HCT116 (cell line): ENCODE measurements at regions not wholly inside any gene's neighbourhood (a gene's known extent, or its start where the extent isn't known, plus 50 kb on each side); places are given as distances from the start of the nearest gene placed in this dataset.
"Not testable (repeated sequence)": the region's sequence is repeated elsewhere in the genome, so short reads cannot be mapped to it uniquely, and the experiment has no call there.

ENCODE experiments used
- ATAC-seq: fragments of 200-7000 bp; cut with Tn5 transposase; 2 replicates; pipeline ENCODE4 v1.9.1; 2020; ENCODE audit warnings: mild to moderate bottlenecking, moderate library complexity
- BruUV-seq: library from RNA; stranded (reverse); fragments of 400-500 nt; replicated peaks from 2 replicates; lab custom pipeline; 2021; lab: Mats Ljungman, UMichigan
- CTCF ChIA-PET: fragments of 300-600 bp; sonication (Branson Sonifier 250); formaldehyde crosslinking; loops from one replicate; lab custom pipeline; 2021; ENCODE audit warnings: antibody characterized with exemption; lab: Charles Lee
- POLR2A ChIA-PET: fragments of 300-600, 350-600 bp; sonication (Branson Sonifier 250); formaldehyde crosslinking; loops from one replicate; lab custom pipeline; 2021; ENCODE audit warnings: antibody characterized with exemption; lab: Charles Lee
- RAD21 ChIA-PET, 2 experiments: fragments of 300-600 bp; sonication (Branson Sonifier 250); formaldehyde crosslinking; loops; one replicate each; lab custom pipeline; 2023; ENCODE audit warnings: low total read pairs in 2 of 2; ENCODE audit not compliant: uncharacterized antibody in 2 of 2, unreplicated experiment in 2 of 2, low non-redundant PET in 1 of 2; lab: Charles Lee
- DNase-seq: peaks from one replicate; pipeline ENCODE4 v3.0.0-alpha.2; 2010; ENCODE audit warnings: low read depth, low spot score
- H2AFZ ChIP-seq: fragments of 200-600 bp; shearing (Covaris generic), sonication (generic); 2 replicates; pipeline ENCODE4 v1.6.1; 2017; ENCODE audit warnings: low read depth, mixed run types, mixed read lengths, antibody characterized with exemption, low read length; ENCODE audit not compliant: poor library complexity, severe bottlenecking
- H3K27ac ChIP-seq: 2 replicates; pipeline ENCODE4 v1.5.1; 2012; ENCODE audit warnings: low read depth, low read length
- H3K27me3 ChIP-seq: fragments of 200-600 bp; sonication (generic); 2 replicates; pipeline ENCODE4 v1.6.1; 2016; ENCODE audit warnings: mixed run types, low read length, mixed read lengths; ENCODE audit not compliant: insufficient read depth
- H3K36me3 ChIP-seq, 2 experiments: fragments of 200-500 bp in 1 of 2; fragments of 200-600 bp in 1 of 2; sonication (Bioruptor generic) in 1 of 2; sonication (generic) in 1 of 2; 2 replicates each; pipeline versions ENCODE4 v1.5.1 to v1.6.1; 2014 to 2016; ENCODE audit warnings: low read length in 2 of 2, inconsistent platforms in 1 of 2, mixed read lengths in 1 of 2, mixed run types in 1 of 2; ENCODE audit not compliant: insufficient read depth in 2 of 2, control insufficient read depth in 1 of 2
- H3K4me1 ChIP-seq, 2 experiments: fragments of 200-600 bp in 1 of 2; sonication (generic) in 1 of 2; 2 replicates each; pipeline versions ENCODE4 v1.5.1 to v1.6.1; 2012 to 2017; ENCODE audit warnings: low read length in 2 of 2, inconsistent platforms in 1 of 2, mild to moderate bottlenecking in 1 of 2, mixed read lengths in 1 of 2, mixed run types in 1 of 2, moderate library complexity in 1 of 2; ENCODE audit not compliant: insufficient read depth in 2 of 2, control insufficient read depth in 1 of 2
- H3K4me2 ChIP-seq: fragments of 200-600 bp; sonication (generic); 2 replicates; pipeline ENCODE4 v1.6.1; 2017; ENCODE audit warnings: mixed run types, low read length, mixed read lengths
- H3K4me3 ChIP-seq, 2 experiments: fragments of 200-600 bp in 1 of 2; sonication (generic) in 1 of 2; replicated peaks in 1 of 2; 2 replicates each; pipeline ENCODE4 v1.5.1; 2011 to 2016; ENCODE audit warnings: low read length in 2 of 2, control low read depth in 1 of 2, low read depth in 1 of 2, mild to moderate bottlenecking in 1 of 2, mixed read lengths in 1 of 2, mixed run types in 1 of 2
- H3K79me2 ChIP-seq: fragments of 200-600 bp; sonication (generic); 2 replicates; pipeline ENCODE4 v1.6.1; 2017; ENCODE audit warnings: mild to moderate bottlenecking, mixed run types, low read length, moderate library complexity, mixed read lengths; ENCODE audit not compliant: insufficient read depth
- H3K9ac ChIP-seq: fragments of 200-600 bp; sonication (generic); 2 replicates; pipeline ENCODE4 v1.6.1; 2016; ENCODE audit warnings: low read length, mixed read lengths
- H3K9me2 ChIP-seq: fragments of 200-600 bp; sonication (generic), shearing (Covaris generic); 2 replicates; pipeline ENCODE4 v1.6.1; 2017; ENCODE audit warnings: mixed run types, mild to moderate bottlenecking, moderate library complexity; ENCODE audit not compliant: insufficient read depth
- H3K9me3 ChIP-seq, 2 experiments: fragments of 200-500 bp in 1 of 2; fragments of 200-600 bp in 1 of 2; sonication (Bioruptor generic) in 1 of 2; sonication (generic) in 1 of 2; 2 replicates each; pipeline ENCODE4 v1.6.1; 2014 to 2017; ENCODE audit warnings: low read length in 2 of 2, mixed read lengths in 2 of 2, inconsistent platforms in 1 of 2, low read depth in 1 of 2, mild to moderate bottlenecking in 1 of 2, mixed run types in 1 of 2, moderate library complexity in 1 of 2; ENCODE audit not compliant: control insufficient read depth in 1 of 2, insufficient read depth in 1 of 2
- H4K20me1 ChIP-seq: fragments of 200-600 bp; sonication (generic), shearing (Covaris generic); 2 replicates; pipeline ENCODE4 v1.6.1; 2017; ENCODE audit warnings: mixed run types, mild to moderate bottlenecking, moderate library complexity; ENCODE audit not compliant: insufficient read depth
- CBX3 ChIP-seq: IDR thresholded peaks from 2 replicates; pipeline ENCODE4 v1.6.1; 2012; ENCODE audit warnings: low read depth
- CEBPB ChIP-seq: IDR thresholded peaks from 2 replicates; pipeline ENCODE4 v1.6.1; 2012; ENCODE audit warnings: low read depth
- JUND ChIP-seq: IDR thresholded peaks from 2 replicates; pipeline ENCODE4 v1.6.1; 2012
- POLR2A ChIP-seq: IDR thresholded peaks from 2 replicates; pipeline ENCODE4 v1.7.0; 2011; ENCODE audit warnings: borderline replicate concordance; ENCODE audit not compliant: insufficient read depth, insufficient read length; ENCODE audit errors: extremely low read depth
- POLR2AphosphoS5 ChIP-seq: IDR thresholded peaks from 2 replicates; pipeline ENCODE4 v1.6.1; 2011; ENCODE audit warnings: mild to moderate bottlenecking, low read depth, low read length, moderate library complexity
- SP1 ChIP-seq: IDR thresholded peaks from 2 replicates; pipeline ENCODE4 v1.6.1; 2012; ENCODE audit warnings: low read depth
- YY1 ChIP-seq: IDR thresholded peaks from 2 replicates; pipeline ENCODE4 v1.6.1; 2011; ENCODE audit warnings: low read length, low read depth, moderate library complexity, mild to moderate bottlenecking; ENCODE audit not compliant: insufficient replicate concordance; ENCODE audit errors: extremely low read depth
- ZFX ChIP-seq: fragments of 450-650 bp; IDR thresholded peaks from 2 replicates; pipeline ENCODE4 v1.6.1; 2017
- ZNF274 ChIP-seq: fragments of 200-500 bp; sonication (Bioruptor generic); IDR thresholded peaks from 2 replicates; pipeline ENCODE4 v1.6.1; 2014; ENCODE audit warnings: mild to moderate bottlenecking, low read depth, low read length, inconsistent platforms
- intact Hi-C: fragments of 100-400 bp; cut with micrococcal nuclease; formaldehyde crosslinking; loops from 2 replicates; pipeline ENCODE4 v1.10.0; 2022
- TF ChIP-seq, protein P1 (sequence below), 3 experiments: fragments of 200-600 bp in 1 of 3; sonication (generic) in 1 of 3; IDR thresholded peaks in 2 of 3; conservative IDR thresholded peaks in 1 of 3; 2 replicates each; pipeline ENCODE4 v1.5.1; 2012 to 2017; ENCODE audit warnings: low read depth in 2 of 3, low read length in 2 of 3, antibody characterized with exemption in 1 of 3, borderline replicate concordance in 1 of 3, control low read depth in 1 of 3, mild to moderate bottlenecking in 1 of 3, mixed read lengths in 1 of 3, mixed run types in 1 of 3, moderate library complexity in 1 of 3; ENCODE audit not compliant: insufficient read depth in 1 of 3
- TF ChIP-seq, protein P2 (sequence below): IDR thresholded peaks from 2 replicates; pipeline ENCODE4 v1.6.1; 2012; ENCODE audit warnings: low read depth

DNA sequence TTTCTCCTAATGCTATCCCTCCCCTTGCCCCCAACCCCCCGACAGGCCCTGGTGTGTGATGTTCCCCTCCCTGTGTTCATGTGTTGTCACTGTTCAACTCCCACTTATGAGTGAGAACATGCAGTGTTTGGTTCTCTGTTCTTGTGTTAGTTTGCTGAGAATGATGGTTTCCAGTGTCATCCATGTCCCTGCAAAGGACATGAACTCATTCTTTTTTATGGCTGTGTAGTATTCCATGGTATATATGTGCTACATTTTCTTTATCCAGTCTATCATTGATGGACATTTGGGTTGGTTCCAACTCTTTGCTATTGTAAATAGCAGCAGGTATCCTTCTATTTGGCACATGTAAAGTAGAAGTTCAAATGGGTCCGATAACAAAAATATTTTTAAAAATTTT lies 142.3 kb downstream of the CEP120 start:
- H3K4me2 ChIP-seq, H4K20me1 ChIP-seq, BruUV-seq, DNase-seq, H3K27me3 ChIP-seq, H2AFZ ChIP-seq, H3K36me3 ChIP-seq, H3K4me3 ChIP-seq, H3K27ac ChIP-seq, H3K9me3 ChIP-seq, CTCF ChIA-PET, H3K79me2 ChIP-seq, POLR2A ChIA-PET, ATAC-seq, intact Hi-C loops, H3K4me1 ChIP-seq, H3K9ac ChIP-seq, RAD21 ChIA-PET, H3K9me2 ChIP-seq: not testable (repeated sequence)

DNA sequence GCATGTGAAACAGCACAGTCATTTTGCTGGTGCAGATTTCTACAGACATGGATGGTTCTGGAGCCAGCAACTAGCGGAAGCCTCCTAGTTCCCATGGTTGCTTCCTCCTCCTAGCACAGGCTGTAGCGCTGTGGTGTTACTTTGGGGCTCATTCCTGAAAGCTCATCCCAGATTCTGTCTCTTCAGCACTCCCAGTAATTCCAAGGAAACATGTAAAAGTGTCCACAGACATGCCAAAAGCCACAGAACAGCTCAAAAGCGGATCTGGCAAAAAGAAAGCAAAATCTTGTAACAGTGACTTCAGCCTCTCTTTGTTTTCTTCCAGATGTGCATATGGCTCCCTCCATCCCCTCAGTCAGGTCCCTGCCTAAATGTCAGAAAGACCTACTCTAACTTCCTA lies 144.1 kb downstream of the CEP120 start:
- H4K20me1 ChIP-seq: no peaks in the 10 kb centered on the region
- no peak for TF ChIP-seq CBX3
- TF ChIP-seq ZNF274: no peak
- TF ChIP-seq, protein P1, sequence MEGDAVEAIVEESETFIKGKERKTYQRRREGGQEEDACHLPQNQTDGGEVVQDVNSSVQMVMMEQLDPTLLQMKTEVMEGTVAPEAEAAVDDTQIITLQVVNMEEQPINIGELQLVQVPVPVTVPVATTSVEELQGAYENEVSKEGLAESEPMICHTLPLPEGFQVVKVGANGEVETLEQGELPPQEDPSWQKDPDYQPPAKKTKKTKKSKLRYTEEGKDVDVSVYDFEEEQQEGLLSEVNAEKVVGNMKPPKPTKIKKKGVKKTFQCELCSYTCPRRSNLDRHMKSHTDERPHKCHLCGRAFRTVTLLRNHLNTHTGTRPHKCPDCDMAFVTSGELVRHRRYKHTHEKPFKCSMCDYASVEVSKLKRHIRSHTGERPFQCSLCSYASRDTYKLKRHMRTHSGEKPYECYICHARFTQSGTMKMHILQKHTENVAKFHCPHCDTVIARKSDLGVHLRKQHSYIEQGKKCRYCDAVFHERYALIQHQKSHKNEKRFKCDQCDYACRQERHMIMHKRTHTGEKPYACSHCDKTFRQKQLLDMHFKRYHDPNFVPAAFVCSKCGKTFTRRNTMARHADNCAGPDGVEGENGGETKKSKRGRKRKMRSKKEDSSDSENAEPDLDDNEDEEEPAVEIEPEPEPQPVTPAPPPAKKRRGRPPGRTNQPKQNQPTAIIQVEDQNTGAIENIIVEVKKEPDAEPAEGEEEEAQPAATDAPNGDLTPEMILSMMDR (IDR thresholded peaks at IDR 0.05 in 2 of 3, conservative IDR thresholded peaks at IDR 0.05 in 1 of 3; ENCODE audit: borderline replicate concordance in 1 of 3, insufficient read depth in 1 of 3, low read depth in 2 of 3, low read length in 2 of 3): no peak
- no peak for TF ChIP-seq POLR2AphosphoS5
- no peak for TF ChIP-seq YY1
- TF ChIP-seq, protein P2, sequence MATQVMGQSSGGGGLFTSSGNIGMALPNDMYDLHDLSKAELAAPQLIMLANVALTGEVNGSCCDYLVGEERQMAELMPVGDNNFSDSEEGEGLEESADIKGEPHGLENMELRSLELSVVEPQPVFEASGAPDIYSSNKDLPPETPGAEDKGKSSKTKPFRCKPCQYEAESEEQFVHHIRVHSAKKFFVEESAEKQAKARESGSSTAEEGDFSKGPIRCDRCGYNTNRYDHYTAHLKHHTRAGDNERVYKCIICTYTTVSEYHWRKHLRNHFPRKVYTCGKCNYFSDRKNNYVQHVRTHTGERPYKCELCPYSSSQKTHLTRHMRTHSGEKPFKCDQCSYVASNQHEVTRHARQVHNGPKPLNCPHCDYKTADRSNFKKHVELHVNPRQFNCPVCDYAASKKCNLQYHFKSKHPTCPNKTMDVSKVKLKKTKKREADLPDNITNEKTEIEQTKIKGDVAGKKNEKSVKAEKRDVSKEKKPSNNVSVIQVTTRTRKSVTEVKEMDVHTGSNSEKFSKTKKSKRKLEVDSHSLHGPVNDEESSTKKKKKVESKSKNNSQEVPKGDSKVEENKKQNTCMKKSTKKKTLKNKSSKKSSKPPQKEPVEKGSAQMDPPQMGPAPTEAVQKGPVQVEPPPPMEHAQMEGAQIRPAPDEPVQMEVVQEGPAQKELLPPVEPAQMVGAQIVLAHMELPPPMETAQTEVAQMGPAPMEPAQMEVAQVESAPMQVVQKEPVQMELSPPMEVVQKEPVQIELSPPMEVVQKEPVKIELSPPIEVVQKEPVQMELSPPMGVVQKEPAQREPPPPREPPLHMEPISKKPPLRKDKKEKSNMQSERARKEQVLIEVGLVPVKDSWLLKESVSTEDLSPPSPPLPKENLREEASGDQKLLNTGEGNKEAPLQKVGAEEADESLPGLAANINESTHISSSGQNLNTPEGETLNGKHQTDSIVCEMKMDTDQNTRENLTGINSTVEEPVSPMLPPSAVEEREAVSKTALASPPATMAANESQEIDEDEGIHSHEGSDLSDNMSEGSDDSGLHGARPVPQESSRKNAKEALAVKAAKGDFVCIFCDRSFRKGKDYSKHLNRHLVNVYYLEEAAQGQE: no peak
- no peak for TF ChIP-seq ZFX
- TF ChIP-seq CEBPB: no peak
- TF ChIP-seq JUND: no peak
- TF ChIP-seq POLR2A: no peak
- no peak for TF ChIP-seq SP1
- POLR2A ChIA-PET: no interaction called here
- no peaks in the 10 kb centered on the region for H3K9me2 ChIP-seq
- no peaks in the 10 kb centered on the region for H3K27me3 ChIP-seq
- H3K9ac ChIP-seq: no peak overlapping the region
- no peak for DNase-seq
- BruUV-seq: no TSS peak
- H2AFZ ChIP-seq: no peak overlapping the region
- no peaks in the 10 kb centered on the region for H3K36me3 ChIP-seq
- no peak for ATAC-seq
- RAD21 ChIA-PET: no interaction called here
- H3K27ac ChIP-seq: no peak overlapping the region
- H3K79me2 ChIP-seq: no peaks in the 10 kb centered on the region
- H3K4me1 ChIP-seq: no peaks in the 10 kb centered on the region
- no peak overlapping the region for H3K4me2 ChIP-seq
- CTCF ChIA-PET: no interaction called here
- intact Hi-C loops: no loop called here
- H3K4me3 ChIP-seq: no peak overlapping the region
- H3K9me3 ChIP-seq: no peaks in the 10 kb centered on the region
